Occipital lobe (tissue), 1 donor: ENCODE measurements at regions not wholly inside any gene's neighbourhood (a gene's known extent, or its start where the extent isn't known, plus 50 kb on each side); places are given as distances from the start of the nearest gene placed in this dataset.
"Not testable (repeated sequence)": the region's sequence is repeated elsewhere in the genome, so short reads cannot be mapped to it uniquely, and the experiment has no call there.

Experiments
- DNase-seq: peaks from one replicate; lab custom pipeline; 2025; lab: John Stamatoyannopoulos, UW

GRCh38 chr7:13541326-13541725 lies 448.1 kb downstream of the ETV1 start:
- no peak for DNase-seq

DNA sequence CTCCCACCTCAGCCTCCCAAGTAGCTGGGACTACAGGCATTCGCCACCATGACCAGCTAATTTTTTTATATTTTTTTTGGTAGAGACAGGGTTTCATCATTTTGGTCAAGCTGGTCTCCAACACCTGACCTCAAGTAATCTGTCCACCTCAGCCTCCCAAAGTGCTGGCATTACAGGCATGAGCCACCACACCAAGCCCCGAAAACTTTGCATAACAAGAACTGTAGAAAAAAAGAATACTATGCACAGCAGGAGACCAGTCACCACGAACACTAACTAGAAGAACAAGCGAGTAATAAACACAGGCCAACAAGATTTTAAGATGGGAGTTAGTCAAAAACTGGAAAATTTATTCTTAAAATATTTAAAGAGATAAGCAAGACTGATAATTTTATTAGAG lies 447.0 kb downstream of the ETV1 start:
- DNase-seq: no peak

GRCh38 chr7:13551503-13551902 lies 438.0 kb downstream of the ETV1 start:
- DNase-seq: no peak

GRCh38 chr7:13560441-13560840 lies 429.0 kb downstream of the ETV1 start:
- DNase-seq: no peak

DNA sequence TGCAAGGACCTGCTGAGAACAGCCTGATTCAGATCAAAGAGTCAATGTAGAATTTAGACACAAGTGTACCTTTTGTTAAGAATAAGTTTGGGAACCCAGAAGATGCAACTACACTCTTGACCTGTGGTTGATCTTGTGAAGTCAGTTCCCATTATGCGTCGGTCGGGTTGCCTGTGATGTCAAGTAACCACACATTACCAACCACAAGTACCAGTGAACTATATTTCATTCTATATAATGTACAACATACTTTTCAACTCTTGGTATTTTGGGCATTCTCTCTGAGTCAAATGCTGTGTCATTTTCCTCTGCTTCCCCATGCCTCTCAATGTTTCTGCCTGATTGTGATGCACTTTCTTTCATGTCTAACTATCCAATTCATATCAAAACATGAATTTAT lies 426.2 kb downstream of the ETV1 start:
- no peak for DNase-seq

- DNase-seq: no peak
Observed at GRCh38 chr7:13563680-13564079, 425.8 kb downstream of the ETV1 start.

- DNase-seq: no peak
Observed at GRCh38 chr7:13577566-13578145, 411.8 kb downstream of the ETV1 start.

DNA sequence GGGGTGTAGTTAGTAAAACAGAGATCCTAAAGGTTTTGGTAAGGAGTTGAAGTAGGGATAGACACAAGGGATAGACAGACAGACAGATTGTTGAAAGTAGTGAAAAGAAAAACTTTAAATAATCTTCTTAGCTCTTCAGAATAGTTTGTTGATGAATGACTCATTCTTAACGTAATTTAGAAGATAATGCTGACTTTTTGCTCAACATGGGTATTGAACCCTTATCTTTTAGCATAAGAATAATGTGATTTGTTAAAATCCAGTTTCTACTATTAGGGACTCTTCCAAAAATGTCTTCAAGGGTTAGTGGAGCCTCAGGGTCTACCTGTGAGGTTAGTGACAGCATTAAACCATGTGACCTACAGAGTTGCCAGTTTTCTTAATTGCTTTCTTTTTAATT lies 411.2 kb downstream of the ETV1 start:
- DNase-seq: no peak

- DNase-seq: no peak
Observed at GRCh38 chr7:13581097-13581496, 408.4 kb downstream of the ETV1 start.

GRCh38 chr7:13593854-13594253 lies 395.6 kb downstream of the ETV1 start:
- DNase-seq: no peak

- no peak for DNase-seq
Observed at GRCh38 chr7:13602036-13602435, 387.4 kb downstream of the ETV1 start.

DNA sequence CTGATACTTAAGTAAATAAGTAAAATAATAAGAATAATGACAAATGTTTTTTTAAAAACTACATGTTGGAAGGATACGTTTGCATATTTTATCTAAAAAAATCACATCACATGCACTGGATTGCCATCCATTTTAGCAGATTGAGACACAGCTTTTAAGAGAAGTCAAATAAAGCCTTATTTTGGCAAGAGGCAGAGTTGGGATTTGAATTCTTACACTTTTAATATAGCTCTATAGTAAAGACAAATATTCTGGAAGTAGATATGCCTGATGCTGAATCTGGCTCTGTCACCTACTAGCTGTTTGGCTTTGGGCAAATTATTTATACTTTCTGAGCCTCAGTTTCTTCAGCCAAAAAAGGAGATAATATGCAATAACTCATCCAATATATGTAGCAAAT lies 386.4 kb downstream of the ETV1 start:
- DNase-seq: no peak

GRCh38 chr7:13603661-13604060 lies 385.8 kb downstream of the ETV1 start:
- no peak for DNase-seq

DNA sequence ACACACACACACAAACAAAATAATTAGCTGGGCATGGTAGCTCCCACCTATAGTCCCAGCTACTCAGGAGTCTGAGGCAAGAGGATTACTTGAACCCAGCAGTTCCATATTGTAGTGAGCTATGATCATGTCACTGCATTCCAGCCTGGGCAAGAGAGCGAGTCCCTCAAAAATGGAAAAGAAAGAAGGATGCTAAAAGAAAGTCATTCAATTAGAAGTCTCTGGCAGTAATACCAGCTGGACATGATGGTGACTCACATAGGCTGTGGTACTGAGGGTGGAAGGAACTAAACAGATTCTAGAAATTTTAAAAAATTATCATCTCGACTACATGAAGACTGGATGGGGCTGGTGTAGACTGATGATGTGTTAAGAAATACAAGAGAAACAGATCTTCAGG lies 385.3 kb downstream of the ETV1 start:
- no peak for DNase-seq

GRCh38 chr7:13610372-13610771 lies 379.1 kb downstream of the ETV1 start:
- no peak for DNase-seq

GRCh38 chr7:13615679-13616078 lies 373.8 kb downstream of the ETV1 start:
- no peak for DNase-seq

GRCh38 chr7:13627455-13627854 lies 362.0 kb downstream of the ETV1 start:
- no peak for DNase-seq

- no peak for DNase-seq
Observed at GRCh38 chr7:13628239-13629001, 361.0 kb downstream of the ETV1 start.

DNA sequence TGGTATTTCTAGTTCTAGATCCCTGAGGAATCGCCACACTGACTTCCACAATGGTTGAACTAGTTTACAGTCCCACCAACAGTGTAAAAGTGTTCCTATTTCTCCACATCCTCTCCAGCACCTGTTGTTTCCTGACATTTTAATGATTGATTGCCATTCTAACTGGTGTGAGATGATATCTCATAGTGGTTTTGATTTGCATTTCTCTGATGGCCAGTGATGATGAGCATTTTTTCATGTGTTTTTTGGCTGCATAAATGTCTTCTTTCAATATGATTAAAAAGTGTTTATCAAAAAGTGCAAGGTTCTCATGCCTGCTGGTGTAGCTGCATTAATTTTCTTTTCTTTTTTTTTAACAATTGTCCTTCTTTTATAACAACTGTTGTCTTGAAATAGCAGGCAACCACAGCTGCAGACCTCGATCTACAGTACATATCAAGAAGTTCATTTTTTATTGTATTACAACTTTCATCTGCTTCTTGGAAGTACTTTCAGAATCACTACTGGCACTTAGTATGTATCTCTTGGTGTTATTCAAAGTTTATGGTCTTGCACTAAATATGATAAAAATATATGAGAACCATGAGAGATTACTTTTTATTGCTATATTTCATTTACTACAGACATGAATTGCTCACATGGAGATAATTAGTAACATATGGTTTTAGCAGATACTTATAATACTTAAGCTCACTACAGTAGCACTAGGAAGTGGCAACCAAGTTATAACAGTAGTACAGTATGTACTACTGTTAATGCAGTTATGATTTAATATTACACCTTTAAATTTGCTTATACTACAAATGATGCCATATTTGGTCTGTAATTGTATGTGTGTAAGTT lies 358.0 kb downstream of the ETV1 start:
- not testable (repeated sequence) for DNase-seq

GRCh38 chr7:13633857-13634256 lies 355.6 kb downstream of the ETV1 start:
- DNase-seq: no peak

DNA sequence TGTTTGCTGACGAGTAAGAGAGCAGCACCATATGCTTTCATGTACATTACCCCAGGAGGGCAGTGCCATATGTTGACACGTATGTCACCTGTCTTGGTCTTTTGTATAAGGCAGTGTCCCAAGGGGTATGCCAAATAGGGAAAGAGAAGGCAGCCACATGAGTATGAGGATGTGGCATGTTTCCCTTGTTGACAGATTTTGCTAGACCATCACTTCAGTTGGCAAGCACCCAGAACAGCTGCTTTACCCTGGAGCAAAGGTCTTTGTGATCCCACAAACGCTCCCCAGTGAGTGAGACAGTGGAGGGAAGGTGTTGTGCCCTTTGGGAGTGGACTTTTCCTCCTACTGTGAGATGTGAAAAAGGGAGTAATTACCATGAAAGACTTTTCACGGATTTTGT lies 350.1 kb downstream of the ETV1 start:
- DNase-seq: no peak

- DNase-seq: no peak
Observed at GRCh38 chr7:13641714-13642113, 347.8 kb downstream of the ETV1 start.

DNA sequence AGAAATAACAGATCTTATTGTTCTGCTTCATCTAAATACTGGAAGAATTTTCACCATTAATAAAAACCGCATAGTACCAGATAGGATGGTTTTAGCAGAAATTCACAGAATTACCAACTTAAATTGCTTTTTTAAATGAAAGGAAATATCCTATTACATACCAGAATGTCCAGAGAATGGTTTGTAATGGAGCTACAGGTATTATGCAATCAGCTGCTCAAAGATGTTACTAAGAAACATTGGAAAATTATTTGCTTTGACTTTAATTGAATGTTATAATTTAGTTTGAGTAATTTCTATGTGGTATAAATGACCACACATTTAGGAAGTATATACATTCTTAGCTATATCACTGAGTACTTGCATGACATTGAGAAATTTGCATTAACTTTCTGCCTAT lies 338.3 kb downstream of the ETV1 start:
- DNase-seq: no peak
